Limb (tissue), 2 donors: ENCODE measurements at regions not wholly inside any gene's neighbourhood (a gene's known extent, or its start where the extent isn't known, plus 50 kb on each side); places are given as distances from the start of the nearest gene placed in this dataset.

ENCODE experiments used
- DNase-seq, 2 donors: peaks; one replicate each; pipeline ENCODE4 v3.0.0-alpha.2; 2016; ENCODE audit errors: extremely low spot score in 2 of 2

DNA sequence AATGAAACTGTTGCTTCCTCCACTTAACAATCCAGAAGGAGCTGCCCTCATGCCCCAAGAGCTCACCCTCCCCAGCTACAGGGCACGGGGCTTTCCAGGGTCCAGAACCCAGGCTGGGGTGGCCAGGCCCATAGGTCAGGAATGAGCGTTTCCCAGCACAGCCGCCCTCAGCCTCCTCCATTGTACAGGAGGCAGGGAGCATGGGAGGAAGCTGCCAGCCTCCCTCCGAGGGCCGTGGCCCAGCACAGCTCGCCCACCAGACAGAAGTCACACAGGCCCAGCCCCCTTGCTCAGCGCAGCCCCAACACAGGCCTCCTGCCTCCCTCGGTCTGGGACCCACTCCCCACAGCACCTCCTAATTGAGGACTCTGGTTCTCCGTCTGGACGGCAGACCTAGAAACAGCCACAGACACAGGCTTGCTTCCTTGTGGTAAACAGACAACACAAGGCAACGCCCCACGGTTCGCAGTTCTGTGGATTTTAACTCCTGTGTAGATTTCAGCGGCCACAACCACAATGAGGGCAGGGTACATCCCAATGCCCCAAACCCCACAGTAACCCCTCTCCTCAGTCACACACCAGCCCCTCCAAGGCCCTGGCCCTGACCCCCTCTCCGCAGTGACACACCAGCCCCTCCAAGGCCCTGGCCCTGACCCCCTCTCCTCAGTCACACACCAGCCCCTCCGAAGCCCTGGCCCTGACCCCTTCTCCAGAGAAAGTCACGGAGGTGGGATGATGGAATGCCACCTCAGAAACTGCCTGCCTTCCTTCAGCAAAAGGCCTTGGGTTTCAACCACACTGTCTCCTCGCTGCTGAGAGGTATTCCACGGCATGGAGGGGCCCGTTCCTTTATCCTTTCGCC lies 173.5 kb downstream of the DLL1 start:
- DNase-seq = peak in 1 of 2 donors; percentile 11

DNA sequence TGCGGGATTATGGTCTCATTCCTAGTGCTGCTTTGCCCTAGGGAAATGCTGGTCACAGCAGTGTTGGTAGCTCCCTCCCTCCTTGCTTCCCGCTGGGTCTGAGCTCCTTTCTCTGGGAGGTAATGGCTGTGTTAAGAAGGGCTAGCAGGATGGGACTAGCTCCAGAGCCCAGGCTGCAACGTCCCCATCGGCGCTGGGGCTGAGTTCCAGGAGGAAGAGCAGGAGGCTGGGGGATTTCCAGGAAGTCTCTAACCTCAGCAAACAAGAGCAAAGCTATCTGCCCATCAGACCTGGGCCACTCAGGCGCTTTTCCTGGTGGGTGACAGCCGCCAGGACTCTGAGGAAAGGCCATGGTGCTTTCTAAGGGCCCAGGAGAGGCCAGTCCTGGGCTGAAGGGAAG lies 174.2 kb downstream of the DLL1 start:
- peak in 1 of 2 donors; percentile 16 for DNase-seq

DNA sequence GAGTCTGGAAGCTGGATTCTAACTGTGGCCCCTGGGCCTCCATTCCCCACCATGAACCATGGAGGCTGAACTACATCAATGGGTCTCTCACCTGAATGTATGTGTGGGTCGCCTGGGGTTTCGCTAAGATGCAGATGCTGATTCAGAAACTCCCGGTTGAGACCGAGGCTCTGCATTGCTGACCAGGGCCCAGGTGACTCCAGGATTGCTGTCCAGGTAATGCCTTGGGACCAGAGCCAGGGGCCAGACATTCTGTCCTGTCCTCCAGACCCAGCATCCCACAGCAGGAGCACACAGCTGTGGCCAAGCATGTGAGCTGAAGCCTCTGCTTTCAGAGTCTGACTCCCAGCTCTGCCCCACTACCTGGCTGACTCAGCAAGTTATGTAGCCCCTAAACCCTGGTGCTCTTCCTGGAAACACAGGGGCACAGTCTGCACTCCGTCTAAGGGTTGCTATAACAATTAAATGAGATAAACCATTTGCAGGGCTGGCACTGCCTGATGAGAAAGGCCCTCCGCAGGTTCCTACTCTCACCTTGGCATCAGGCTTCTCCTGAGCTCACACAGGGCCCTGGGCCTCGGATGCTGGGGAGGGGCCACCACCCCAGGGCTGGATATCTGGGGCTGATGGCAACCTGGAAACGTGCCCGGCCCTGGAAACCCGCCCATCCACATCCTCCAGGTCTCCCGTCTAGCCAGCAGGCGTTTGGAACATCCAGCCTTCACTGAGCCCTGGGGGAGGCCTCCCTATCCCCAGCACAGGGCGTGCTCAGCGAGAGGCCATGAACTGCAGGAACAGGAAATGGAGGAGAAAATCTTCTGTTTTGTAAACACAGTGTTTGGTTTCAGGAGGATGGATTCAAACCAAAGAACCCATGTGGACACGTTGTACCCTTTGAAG lies 175.7 kb downstream of the DLL1 start:
- DNase-seq = peak in 1 of 2 donors; percentile 29

DNA sequence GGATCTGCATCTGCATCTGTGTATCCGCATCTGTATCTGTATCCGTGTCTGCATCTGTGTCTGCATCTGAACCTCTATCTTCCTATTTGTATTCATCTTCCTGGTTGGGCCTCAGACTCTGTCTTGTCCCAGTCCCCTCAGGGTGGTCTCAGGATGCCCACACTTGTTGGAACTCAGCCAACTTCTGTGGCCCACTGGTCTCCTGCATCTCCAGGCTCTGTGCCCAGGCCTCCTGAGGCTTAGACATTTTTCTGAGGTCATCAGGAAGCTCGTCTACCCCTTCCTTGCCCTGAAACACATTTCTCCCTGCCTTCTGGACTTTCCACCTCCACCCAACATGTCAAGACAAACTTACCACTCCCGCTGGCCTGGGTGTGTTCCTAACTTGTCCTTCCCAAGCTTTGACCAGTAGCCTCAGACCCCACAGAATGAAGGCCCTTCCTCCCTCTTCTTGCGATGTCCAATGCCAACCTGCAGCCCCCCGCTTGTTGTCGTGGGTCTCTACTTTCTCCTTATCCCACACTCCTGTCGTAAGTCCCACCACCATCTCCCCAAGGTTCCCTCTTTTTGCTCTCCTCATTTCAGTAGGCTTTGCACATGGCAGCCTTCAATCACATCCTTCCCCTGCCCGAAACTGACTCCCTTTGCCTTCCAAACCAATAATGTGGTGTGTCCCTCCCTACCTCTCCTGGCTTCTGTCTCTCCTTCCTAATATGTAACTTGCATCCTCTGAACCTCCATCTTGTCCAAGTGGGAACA lies 176.5 kb downstream of the DLL1 start:
- DNase-seq = peak in 1 of 2 donors; percentile 13

DNA sequence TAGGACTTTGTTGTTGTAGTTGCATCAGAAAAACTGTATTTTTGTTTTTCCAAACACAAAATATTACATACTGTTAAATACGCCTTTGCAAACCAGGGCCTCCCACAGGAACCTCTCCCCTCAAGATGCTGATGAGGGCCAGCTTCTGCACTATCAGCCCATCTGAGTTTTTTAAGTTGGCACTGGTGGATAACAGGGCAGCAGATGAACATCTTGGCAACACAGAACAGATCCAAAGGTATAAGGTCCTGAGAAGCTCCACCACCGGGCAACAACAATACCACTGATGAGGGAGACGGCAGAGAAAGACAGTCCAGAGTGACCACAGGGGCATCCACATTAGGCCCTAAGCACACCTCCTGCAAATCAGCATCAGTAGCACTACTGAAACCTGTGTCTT lies 177.7 kb downstream of the DLL1 start:
- DNase-seq = peak in 1 of 2 donors; percentile 3

GRCh38 chr6:170112583-170112860 lies 178.4 kb downstream of the DLL1 start:
- no peak for DNase-seq

- DNase-seq = peak in 1 of 2 donors; percentile 9
Measured at GRCh38 chr6:170111816-170112582, 178.9 kb downstream of the DLL1 start.

- no peak for DNase-seq
Measured at GRCh38 chr6:170111141-170111664, 179.7 kb downstream of the DLL1 start.

DNA sequence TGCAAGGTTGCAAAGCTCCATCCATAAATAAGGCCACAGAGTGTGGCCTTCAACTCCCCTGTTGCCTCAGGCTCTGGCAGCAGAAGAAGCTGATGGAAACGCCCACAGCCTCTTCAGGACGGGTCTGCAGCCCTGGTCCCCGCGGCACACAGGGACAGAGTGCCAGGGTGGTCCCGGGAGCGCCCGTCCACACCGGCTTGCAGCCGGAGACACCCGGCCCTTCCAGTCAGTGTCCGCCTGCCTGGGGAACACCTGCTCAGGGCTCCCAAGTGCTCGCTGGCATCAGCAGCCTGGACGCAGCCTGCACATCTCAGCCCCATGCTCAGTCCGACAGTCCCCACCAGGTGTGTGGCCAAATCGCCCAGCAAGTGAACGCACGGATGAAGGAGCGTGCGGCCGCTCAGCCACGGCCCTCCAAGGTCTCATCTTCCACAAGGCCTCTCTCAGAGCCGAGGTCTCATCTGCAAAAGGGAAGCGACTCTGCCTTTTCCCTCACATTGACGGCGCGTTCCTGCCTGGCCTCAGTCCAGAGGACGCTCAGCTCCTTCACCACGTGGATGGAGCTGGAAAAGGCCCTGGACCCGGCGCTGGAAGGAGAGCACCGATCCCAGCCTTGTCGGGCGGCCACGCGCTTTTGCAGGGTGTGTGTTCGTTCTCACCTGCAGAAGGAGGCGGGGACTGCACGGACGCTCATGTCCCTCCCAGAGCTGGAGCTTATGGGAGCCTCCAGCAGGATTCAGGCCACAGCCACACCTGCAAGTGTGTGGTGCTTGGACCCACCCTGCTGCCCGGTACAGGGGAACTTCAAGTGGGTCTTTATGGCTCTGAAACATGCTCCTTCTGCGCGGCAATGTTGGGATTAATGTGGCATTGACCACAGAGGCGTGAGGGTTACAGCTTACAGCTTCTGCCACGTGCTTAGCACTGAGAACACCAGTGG lies 180.4 kb downstream of the DLL1 start:
- DNase-seq = peak in 1 of 2 donors; percentile 25

GRCh38 chr6:170108890-170109587 lies 181.8 kb downstream of the DLL1 start:
- DNase-seq = peak in 1 of 2 donors; percentile 7

- DNase-seq = peak in 1 of 2 donors; percentile 22
Measured at GRCh38 chr6:170108456-170108855, 182.4 kb downstream of the DLL1 start.

GRCh38 chr6:170107606-170108222 lies 183.2 kb downstream of the DLL1 start:
- peak in 1 of 2 donors; percentile 3 for DNase-seq

- DNase-seq = peak in 1 of 2 donors; percentile 12
Measured at GRCh38 chr6:170106906-170107525, 183.9 kb downstream of the DLL1 start.

DNA sequence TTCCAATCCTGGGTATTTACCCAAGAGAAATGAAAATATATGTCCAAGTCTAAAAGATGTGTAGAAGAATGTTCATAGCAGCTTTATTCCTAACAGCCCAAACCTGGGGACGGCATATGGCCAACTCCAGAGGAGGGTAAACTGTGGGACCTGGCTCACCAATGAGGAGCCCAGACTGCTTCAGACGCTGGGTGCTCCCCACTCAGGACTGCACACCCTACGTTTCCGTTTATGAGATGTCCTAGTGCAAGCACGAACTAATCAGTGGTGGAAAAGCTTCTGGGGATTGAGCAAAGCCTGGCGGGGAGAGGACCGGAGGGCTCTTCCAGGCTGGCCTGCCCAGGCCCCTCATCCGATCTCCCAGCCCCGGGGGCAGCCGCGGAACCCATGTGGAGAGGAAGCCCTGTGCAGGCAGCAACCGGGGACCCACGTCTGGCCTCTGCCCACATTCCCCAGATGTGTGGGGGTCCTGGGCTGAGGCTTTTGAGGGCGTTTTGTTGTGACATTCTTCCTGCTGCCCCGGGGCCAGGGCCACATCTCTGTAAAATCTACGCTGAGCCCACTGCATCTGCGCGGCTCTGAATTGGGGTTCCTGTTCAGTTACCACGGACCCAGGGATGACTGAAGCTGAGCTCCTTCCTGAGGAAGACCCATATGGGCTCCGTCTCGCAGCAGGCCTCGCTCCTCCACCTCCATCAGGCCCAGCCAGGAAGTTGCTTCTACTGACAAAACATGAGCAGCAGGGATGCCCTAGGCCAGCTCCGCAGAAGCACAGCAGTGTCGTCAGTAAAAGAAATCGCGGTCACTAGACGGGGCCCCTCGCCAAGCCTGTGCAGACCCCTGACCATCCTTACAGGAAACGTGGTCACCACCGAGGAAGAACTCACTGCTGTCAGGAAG lies 188.0 kb downstream of the DLL1 start:
- DNase-seq = peak in 1 of 2 donors; percentile 18

DNA sequence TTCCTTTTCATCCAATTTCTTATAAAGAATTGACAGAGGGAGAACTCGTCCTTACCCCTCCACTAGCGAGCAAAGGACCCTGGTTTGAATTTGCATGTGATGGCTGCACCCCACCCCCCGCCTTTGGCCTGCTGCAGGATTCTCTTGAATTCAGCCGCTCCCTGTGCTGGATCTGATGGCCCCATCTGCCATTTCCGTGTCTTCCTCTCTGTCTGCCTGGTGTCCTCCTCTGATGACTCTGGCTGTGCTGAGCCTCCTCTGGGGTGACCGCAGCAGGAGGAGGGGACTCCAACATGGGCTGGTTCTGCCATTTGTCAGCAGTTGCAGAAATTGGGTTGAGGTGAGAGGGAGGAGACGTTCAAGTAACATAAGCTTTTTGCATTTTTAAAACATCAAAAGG lies 188.8 kb downstream of the DLL1 start:
- peak in 1 of 2 donors; percentile 24 for DNase-seq

- peak in 1 of 2 donors; percentile 26 for DNase-seq
Measured at GRCh38 chr6:170101281-170102035, 189.4 kb downstream of the DLL1 start.
